ENCODE measurements at regions not wholly inside any gene's neighbourhood (a gene's known extent, or its start where the extent isn't known, plus 50 kb on each side); places are given as distances from the start of the nearest gene placed in this dataset.

GRCh38 chr14:86826661-86827060, 1166.3 kb downstream of the GALC start:
- peak overlapping the region; percentile 3 for H3K4me3 Mint-ChIP-seq (ENCODE audit: unreplicated experiment)
- TF ChIP-seq CTCF (IDR thresholded peaks at IDR 0.05; ENCODE audit: insufficient read depth, low read depth, low read length): no peak
- no peak for TF ChIP-seq EZH2 (IDR thresholded peaks at IDR 0.05; ENCODE audit: insufficient read depth, low read length)
- no peak overlapping the region for H3K27ac ChIP-seq (ENCODE audit: low read depth, low read length)
- no peaks in the 10 kb centered on the region for H3K9me3 Mint-ChIP-seq (ENCODE audit: unreplicated experiment)
- H4K20me1 ChIP-seq (ENCODE audit: insufficient read depth, low read length): no peaks in the 10 kb centered on the region
- H3K36me3 ChIP-seq (ENCODE audit: insufficient read depth, low read length): no peaks in the 10 kb centered on the region
- H3K36me3 Mint-ChIP-seq (ENCODE audit: low read depth, unreplicated experiment): no peaks in the 10 kb centered on the region
- no peak overlapping the region for H3K4me2 ChIP-seq (ENCODE audit: low read length)
- peaks cover 10% of the 10 kb centered on the region for H3K4me1 Mint-ChIP-seq (ENCODE audit: low read depth, unreplicated experiment)
- no peak overlapping the region for H3K4me3 ChIP-seq (ENCODE audit: insufficient read depth, low read depth, low read length)
- no peaks in the 10 kb centered on the region for H3K79me2 ChIP-seq (ENCODE audit: insufficient read depth, low read length)
- H2AFZ ChIP-seq (ENCODE audit: low read depth, low read length): no peak overlapping the region
- no peaks in the 10 kb centered on the region for H3K4me1 ChIP-seq (ENCODE audit: insufficient read depth, low read length)
- H3K27me3 ChIP-seq (ENCODE audit: insufficient read depth, low read length): no peaks in the 10 kb centered on the region
- no peak overlapping the region for H3K9ac ChIP-seq (ENCODE audit: low read length)
- H3K27me3 Mint-ChIP-seq (ENCODE audit: low read depth, unreplicated experiment): no peaks in the 10 kb centered on the region
- H3K9me3 ChIP-seq (ENCODE audit: insufficient read depth, low read depth, low read length): peaks cover 2% of the 10 kb centered on the region
- DNase-seq (ENCODE audit: low read depth): no peak
- H3K27ac Mint-ChIP-seq (ENCODE audit: unreplicated experiment): peak overlapping the region; percentile 92
- no peak for FAIRE-seq

GRCh38 chr14:86824167-86824566, 1168.8 kb downstream of the GALC start:
- H3K9me3 Mint-ChIP-seq (ENCODE audit: unreplicated experiment): peaks cover 3% of the 10 kb centered on the region
- Histone ChIP-seq H3K4me3 (ENCODE audit: insufficient read depth, low read depth, low read length) (no peak overlapping the region), H3K9me3 (ENCODE audit: insufficient read depth, low read depth, low read length) (no peaks in the 10 kb centered on the region), H3K9ac (ENCODE audit: low read length) (no peak overlapping the region), H3K36me3 (ENCODE audit: insufficient read depth, low read length) (no peaks in the 10 kb centered on the region), H2AFZ (ENCODE audit: low read depth, low read length) (no peak overlapping the region), H4K20me1 (ENCODE audit: insufficient read depth, low read length) (no peaks in the 10 kb centered on the region), H3K27me3 (ENCODE audit: insufficient read depth, low read length) (no peaks in the 10 kb centered on the region), H3K79me2 (ENCODE audit: insufficient read depth, low read length) (no peaks in the 10 kb centered on the region), H3K27ac (ENCODE audit: low read depth, low read length) (no peak overlapping the region), H3K4me1 (ENCODE audit: insufficient read depth, low read length) (no peaks in the 10 kb centered on the region), H3K4me2 (ENCODE audit: low read length) (no peak overlapping the region)
- H3K27me3 Mint-ChIP-seq (ENCODE audit: low read depth, unreplicated experiment): no peaks in the 10 kb centered on the region
- TF ChIP-seq EZH2 (IDR thresholded peaks at IDR 0.05; ENCODE audit: insufficient read depth, low read length) (no peak), CTCF (IDR thresholded peaks at IDR 0.05; ENCODE audit: insufficient read depth, low read depth, low read length) (no peak)
- H3K36me3 Mint-ChIP-seq (ENCODE audit: low read depth, unreplicated experiment): no peaks in the 10 kb centered on the region
- H3K4me1 Mint-ChIP-seq (ENCODE audit: low read depth, unreplicated experiment): peaks cover 10% of the 10 kb centered on the region
- DNase-seq (ENCODE audit: low read depth) (no peak), FAIRE-seq (no peak)
- H3K27ac Mint-ChIP-seq (ENCODE audit: unreplicated experiment): no peak overlapping the region
- no peak overlapping the region for H3K4me3 Mint-ChIP-seq (ENCODE audit: unreplicated experiment)

GRCh38 chr14:86823581-86823980, 1169.4 kb downstream of the GALC start:
- Mint-ChIP-seq H3K9me3 (ENCODE audit: unreplicated experiment) (peaks cover 3% of the 10 kb centered on the region), H3K4me3 (ENCODE audit: unreplicated experiment) (no peak overlapping the region), H3K27ac (ENCODE audit: unreplicated experiment) (no peak overlapping the region), H3K36me3 (ENCODE audit: low read depth, unreplicated experiment) (no peaks in the 10 kb centered on the region), H3K27me3 (ENCODE audit: low read depth, unreplicated experiment) (no peaks in the 10 kb centered on the region), H3K4me1 (ENCODE audit: low read depth, unreplicated experiment) (peaks cover 10% of the 10 kb centered on the region)
- FAIRE-seq: no peak
- H2AFZ ChIP-seq (ENCODE audit: low read depth, low read length): no peak overlapping the region
- H4K20me1 ChIP-seq (ENCODE audit: insufficient read depth, low read length): no peaks in the 10 kb centered on the region
- no peak overlapping the region for H3K9ac ChIP-seq (ENCODE audit: low read length)
- no peak for DNase-seq (ENCODE audit: low read depth)
- no peaks in the 10 kb centered on the region for H3K79me2 ChIP-seq (ENCODE audit: insufficient read depth, low read length)
- no peaks in the 10 kb centered on the region for H3K27me3 ChIP-seq (ENCODE audit: insufficient read depth, low read length)
- H3K4me2 ChIP-seq (ENCODE audit: low read length): no peak overlapping the region
- H3K36me3 ChIP-seq (ENCODE audit: insufficient read depth, low read length): no peaks in the 10 kb centered on the region
- no peak overlapping the region for H3K27ac ChIP-seq (ENCODE audit: low read depth, low read length)
- H3K9me3 ChIP-seq (ENCODE audit: insufficient read depth, low read depth, low read length): no peaks in the 10 kb centered on the region
- TF ChIP-seq EZH2 (IDR thresholded peaks at IDR 0.05; ENCODE audit: insufficient read depth, low read length) (no peak), CTCF (IDR thresholded peaks at IDR 0.05; ENCODE audit: insufficient read depth, low read depth, low read length) (no peak)
- no peaks in the 10 kb centered on the region for H3K4me1 ChIP-seq (ENCODE audit: insufficient read depth, low read length)
- no peak overlapping the region for H3K4me3 ChIP-seq (ENCODE audit: insufficient read depth, low read depth, low read length)
